DMS53 treated with DMSO at 0.1 percent for 48 hours (cell line): ENCODE measurements at regions not wholly inside any gene's neighbourhood (a gene's known extent, or its start where the extent isn't known, plus 50 kb on each side); places are given as distances from the start of the nearest gene placed in this dataset.
A peak's percentile ranks its signal among the peaks of the same experiment; 100 is the strongest.
"Not testable (repeated sequence)": the region's sequence is repeated elsewhere in the genome, so short reads cannot be mapped to it uniquely, and the experiment has no call there.

Experiments
- DNase-seq: peaks from one replicate; lab custom pipeline; 2025; ENCODE audit not compliant: unreplicated experiment; lab: John Stamatoyannopoulos, UW

DNA sequence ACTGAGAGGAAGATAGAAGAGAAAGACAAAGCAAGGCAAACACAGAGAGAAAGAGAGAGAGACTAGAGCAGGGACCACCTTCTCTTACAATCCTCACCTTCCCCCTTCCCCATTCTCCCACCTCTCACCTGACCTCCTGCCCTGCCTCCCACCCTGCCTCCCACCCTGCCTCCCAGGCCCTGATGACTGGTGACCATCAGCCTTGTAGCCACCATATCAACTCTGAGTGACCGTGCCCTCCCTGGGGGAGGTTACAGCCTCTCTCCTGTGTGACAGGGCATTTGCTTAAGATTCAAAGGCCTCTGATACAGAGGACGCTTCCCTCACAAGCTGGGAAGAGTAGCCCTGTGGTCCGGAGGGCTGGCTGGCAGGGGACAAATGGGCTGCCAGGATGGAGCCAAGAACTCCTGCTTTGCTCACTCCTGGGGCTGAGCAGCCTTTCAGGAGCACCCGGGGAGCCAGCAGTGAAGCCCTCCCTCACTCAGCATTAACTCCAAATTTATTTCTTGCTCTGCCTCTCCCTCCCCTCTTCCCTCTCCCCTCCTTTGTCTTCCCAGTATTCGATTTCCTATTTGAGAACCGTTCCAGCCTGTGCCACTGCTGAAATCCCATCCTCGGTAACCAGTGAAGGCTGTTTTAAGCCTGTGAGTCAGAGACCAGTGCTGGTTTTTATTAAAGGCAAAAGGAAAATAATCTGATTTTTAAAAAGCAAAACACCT lies 125.2 kb upstream of the SYT13 start:
- no peak for DNase-seq

DNA sequence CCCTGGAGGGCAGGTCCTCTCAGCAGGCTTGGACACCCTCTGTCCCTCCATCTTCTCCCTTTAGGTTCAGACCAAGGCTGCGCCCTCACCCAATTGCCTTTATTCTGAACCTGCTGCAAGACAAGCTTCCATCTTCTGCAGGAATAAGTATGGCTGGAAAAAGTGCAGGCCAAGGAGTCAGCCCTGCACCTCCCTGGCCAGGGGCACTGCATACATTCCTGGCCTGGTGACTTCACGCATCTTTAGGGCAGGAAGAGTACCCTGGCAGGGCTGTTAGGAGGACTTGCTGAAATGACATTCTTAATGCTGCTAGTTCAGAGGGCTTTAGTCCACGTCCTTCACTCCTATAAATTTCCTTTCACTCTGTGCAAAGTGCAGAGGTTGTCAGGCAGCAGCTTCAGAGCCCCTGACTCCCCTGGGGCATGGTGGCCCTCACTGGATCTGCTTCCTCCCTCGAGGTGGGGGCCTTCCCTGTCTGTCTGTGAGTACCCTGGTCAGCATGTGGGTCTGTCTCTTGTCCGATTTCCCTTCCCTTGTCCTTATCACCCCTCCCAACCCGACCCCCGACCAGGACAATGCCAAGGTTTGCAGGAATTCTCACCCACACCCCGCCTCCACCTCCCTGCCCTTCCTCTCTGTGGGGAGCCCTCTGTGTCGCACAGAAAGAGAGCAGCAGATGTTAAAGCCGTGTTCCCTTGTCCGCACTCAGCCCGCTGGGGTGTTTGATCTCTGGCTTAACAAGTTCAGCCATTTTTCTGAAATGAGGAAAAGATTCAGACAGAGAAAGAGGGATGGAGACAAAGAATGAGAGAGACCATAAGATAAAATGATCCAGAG lies 124.5 kb upstream of the SYT13 start:
- no peak for DNase-seq

DNA sequence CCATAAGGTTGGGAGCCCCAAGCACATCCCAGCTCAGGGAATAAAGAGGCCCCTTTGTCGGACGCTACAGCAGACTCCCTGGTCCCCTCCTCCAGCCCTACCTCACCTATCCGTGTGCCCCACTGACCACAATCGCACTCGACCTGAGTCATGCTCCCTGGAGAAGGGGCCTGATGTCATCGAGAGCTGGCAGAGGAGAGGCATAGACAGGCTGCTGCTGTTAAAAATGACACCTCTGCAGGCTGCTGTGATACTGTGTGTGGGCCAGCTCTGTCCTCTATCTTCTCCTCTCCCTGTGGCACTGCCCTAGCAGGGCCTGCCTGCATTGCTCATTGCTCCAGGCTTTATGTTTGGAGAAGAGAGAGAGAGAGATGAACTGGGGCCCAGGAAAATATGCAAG lies 123.4 kb upstream of the SYT13 start:
- DNase-seq = no peak

DNA sequence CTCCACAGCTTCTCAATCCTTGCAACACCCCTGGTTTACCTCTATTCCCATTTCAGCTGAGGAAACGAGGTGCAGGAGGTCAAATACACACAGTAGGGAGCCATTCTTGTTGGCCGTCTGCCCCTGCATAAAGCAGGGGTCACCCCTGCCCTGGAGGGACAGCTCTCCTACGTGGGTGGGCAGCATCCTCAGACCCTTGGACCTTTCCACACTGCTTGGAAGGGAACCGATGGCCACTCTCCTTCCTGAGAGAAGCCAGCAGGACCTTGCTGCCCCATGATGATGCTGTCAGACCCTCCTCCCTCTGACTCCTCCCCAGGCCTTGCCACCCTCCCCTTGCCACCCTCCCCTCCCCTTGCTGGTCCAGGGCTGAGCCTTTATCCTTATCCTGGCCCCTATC lies 121.1 kb upstream of the SYT13 start:
- no peak for DNase-seq

DNA sequence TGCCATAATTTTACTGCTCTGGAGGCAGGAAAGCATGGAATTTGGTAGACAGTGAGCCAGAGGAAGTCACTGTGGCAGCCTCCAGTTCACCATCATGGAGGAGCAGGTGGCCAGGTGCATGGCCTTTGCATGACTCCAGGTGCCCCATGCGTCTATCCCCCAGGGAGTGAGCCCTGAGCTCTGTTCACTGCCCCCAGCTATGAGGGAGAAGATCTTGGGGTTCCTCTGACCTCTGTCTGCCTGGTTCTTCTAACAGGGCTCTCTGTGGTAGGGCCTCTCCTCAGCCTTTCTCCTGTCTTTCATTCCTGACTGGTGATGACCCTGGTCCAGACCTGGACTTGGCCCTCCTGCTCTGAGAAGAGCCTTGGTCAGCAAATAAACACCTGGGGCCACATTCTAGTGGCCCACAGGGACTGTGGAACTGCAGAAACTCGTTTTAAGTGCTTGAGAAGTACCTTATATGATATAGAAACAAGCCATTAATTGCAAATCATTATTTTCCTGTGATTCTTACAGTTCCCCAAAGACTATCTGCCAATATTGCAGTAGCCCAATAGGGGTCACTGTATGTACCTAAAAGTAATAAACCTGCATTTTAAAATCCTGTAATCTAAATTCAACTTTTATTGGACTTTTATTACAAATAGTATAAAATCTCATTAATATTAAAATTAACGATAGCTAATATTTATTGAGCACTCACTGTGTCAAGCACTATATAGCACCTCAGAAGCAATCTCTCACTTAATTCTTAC lies 120.0 kb upstream of the SYT13 start:
- DNase-seq = peak; percentile 3

DNA sequence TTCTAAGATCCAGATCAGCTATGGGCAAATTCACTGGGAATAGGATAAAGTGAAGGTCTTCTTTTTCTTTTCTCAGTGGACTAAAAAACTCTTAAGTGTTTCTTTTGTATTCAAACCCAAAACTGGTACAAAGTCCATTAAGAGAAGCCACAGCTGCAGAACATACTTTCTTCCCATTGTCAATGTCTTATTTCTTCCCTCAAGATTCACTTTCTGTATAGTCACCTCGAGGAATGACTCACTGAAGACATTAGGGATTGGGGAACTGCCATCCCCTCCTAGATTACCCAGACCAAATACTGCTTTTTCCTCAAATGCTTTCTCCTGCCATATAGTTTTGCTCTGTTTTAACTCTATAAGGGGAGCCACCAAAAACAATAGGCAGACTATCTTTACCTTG lies 117.4 kb upstream of the SYT13 start:
- DNase-seq = not testable (repeated sequence)

DNA sequence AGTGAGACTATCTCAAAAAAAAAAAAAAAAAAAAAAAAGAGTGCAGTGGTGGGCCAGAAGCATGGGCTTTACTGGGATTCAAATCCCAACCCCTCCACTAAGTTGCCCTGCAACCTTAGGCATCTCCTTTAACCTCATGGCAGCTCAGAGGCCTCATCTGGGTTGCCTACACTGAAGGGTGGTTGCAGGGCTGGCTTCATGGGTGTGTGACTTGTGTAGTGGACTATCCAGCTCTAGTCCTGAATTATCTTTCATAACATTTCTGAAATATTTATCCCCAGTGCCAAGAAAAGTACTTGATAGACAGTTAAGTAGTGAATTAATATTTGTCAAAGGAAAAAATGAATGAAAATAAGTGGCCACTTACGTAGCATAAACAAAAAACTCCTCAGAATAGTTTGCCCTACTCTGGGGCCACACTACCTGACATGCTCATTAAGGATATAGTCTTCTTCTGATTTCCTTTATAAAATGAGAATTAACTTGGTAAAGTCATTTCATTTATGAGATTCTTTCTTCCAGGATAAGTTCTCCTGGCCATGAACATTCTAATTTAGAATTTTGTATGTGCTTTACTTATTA lies 116.0 kb upstream of the SYT13 start:
- no peak for DNase-seq

DNA sequence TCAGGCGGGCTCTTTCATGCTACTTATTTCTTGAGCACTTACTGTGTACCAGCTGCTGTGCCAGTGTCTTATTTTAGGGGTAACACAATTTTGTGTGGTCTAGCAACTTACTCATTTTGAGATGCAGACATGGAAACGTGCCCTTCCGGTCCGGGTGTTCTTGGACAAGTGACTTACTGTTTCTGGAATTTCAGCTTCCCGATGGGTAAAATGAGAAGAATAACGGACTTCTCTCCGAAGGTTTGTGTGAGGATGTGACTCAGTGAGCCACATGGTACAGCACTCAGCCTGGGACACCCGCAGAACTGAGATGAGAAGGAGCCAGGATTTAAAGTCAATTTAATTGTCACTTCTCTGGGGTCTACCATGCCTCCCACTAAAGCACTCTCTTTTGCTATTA lies 114.5 kb upstream of the SYT13 start:
- DNase-seq = no peak

DNA sequence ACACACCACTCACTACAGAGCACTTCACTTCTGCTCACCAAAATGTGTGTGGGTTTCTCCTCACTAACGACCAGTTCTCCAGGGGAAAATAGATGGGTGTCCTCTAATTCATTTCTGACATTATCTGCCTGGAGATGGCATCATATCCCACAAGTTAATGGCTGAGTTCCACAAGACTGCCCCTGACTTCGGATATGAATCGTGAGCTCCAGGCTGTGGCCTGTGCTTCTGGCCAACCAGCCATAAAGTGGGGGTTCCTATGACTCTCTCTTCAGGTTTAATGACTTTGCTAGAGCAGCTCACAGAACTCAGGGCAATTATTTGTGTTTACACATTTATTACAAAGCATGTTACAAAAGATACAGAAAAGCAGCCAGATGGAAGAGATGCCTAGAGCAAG lies 113.0 kb upstream of the SYT13 start:
- no peak for DNase-seq

DNA sequence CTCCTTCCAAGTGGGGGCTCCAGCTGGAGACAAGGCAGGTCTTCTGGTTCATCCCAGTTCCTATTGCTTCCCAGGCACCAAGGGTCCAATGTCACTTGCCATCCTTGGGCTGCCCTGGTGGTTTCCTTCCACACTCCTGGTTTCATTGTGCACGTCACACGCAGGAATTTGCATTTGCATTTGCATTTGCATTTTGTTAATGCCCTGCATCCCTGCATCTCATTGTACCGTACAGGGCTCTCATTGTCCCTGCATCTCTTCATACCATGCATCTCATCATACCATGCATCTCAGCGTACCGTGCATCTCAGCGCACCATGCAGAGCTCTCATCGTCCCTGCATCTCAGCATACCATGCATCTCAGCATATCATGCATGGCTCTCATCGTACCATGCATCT lies 112.2 kb upstream of the SYT13 start:
- DNase-seq = no peak

DNA sequence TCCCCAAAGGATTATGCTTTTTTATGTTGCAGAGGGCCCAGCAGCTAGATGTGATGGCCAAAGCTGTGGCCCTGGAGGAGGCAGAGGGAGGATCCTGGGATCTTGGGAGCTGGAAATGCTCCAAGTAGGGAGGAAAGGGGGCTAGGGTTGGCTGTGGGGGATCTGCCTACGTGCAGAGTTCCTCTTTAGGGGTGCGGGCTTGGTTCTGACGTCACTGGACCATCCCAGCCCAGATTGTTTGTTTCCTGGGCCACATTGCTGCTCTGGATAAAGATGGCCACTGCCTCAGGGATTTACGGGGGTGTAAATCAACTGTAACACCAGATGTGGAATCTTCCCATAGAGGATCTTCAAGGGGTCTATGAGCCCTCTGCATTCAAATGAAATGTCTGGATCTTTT lies 110.3 kb upstream of the SYT13 start:
- DNase-seq = no peak

DNA sequence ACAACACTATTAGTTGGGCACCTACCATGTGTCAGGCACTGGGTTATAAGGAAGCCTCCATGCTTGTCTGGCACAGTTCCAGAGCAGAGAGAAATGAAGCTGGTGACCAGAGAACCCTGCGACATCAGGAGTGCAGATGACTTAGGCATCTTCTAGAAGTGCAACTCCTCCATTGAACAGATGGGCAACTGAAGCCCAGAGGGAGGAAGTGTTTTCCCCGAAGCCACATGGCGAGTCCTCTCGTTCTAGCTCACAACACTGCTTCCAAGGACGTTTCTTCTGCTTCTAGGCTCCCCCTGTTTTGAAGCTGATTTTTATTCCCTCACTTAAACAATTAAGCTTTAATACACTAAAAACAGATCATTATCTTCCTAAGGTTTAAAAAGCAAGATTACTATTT lies 109.8 kb upstream of the SYT13 start:
- DNase-seq = no peak

DNA sequence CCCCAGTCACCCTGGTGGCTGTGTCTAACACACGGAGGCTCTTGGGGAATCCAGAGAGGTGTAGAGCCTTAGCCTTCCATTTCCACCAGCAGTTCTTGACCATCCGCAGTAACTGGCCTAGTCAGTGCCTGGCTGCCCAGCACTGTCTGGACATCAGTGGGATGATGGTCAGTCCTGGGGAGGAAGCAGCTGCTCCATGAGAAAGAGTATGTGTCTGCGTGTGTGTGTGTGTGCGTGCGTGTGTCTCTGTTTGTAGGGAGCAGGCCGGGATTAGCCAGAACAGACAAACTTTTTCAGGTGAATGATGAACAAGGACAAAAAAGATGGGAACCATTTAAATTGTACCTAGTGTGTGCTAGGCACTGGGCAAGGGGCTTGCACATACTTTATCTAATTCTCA lies 109.3 kb upstream of the SYT13 start:
- DNase-seq = no peak

DNA sequence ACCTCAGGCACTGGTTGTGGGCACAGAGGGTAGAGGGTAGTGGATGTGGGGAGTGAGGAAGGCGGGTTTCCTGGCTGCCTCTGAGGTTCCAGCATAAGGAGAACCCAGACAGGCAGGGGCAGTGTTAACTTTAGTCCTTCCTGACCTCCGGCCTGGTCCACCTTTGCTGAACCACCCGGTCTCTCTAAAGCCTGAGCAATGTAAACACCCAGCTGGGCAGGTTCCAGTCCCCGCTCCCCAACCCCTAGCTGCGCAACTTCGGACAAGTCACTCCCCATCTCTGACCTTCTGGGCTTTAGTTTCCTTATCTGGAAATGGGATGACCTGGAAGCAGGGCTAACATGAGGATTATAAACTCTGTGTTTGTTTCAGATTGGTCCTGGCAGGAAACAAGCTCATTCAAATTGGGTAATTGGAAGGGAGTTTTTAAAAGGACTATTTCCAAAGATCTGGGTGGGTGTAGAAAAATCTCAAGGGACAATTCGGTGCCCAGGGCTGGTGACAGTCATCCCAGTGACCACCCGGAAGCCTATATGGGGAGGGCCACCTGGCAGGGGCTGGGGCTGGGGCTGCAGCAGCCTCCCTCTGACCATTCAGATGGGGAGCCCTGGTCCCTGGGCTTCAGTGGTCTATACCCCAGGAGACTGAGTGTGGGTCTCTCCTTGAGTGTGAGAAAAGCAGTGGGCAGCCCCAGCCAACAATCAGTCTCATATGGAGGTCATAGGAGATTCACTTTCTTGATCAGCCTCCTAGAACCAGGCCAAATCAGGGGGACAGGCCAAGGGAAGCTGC lies 108.3 kb upstream of the SYT13 start:
- no peak for DNase-seq

DNA sequence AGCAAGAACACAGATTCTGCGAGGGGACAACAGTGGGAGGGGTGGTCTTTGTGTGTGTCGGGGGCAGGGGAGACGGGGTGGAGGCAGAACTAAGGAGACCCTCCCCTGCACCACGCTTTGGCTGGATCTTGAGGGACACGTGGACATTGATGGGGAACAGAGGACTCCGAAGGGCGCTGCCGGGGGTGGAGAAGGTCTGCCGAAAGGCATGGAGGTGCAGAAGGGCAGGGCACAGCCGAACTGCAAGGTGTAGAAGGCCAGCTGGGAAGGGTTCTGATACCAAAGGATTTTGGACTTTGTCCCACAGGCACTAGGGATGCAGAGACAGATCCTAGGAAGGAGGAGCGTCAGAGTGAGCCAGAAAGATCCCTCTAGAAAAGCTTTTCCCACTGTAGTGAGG lies 107.7 kb upstream of the SYT13 start:
- no peak for DNase-seq

DNA sequence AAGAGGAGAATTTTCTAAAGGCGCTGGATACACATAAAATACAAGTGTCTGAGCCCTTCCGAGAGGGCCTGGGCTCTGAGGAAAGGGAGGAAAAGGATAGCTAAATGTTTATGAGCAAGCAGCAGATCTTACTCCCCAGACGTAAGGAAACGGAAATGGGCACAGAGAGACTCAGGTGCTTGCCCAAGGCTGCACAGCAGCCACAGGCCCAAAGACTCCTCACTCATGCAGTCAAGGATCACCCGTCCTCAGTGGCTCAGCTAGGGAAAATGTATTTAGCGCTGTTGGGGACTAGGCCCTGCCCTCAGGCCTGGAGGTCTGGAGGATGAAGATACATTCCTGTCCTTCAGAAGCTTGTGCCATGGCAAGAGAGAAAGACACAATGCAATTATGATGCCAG lies 107.2 kb upstream of the SYT13 start:
- no peak for DNase-seq

DNA sequence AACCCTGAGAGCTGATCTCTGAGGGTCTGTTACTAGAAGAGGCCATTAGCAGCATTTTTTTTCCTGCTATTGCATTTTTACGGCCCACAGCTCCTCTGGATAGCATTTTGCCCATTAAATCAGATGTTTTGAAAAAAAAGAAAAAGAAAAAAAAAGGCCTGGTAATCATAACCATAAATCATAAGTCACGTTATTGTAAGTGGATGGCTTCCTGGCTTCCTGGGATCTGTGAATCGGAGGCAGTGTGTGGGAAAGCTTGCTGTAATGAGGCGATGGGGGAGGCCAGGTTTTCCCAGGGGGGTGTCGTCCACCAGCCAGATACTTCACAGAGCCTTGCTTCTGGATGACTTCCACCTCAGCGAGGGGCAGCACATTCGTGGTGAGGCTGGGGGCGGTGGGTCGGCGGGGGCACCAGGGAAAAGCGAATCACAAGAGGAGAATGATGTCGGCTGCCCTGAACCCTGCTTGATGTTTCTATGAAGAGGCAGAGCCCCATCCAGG lies 106.5 kb upstream of the SYT13 start:
- DNase-seq = no peak

DNA sequence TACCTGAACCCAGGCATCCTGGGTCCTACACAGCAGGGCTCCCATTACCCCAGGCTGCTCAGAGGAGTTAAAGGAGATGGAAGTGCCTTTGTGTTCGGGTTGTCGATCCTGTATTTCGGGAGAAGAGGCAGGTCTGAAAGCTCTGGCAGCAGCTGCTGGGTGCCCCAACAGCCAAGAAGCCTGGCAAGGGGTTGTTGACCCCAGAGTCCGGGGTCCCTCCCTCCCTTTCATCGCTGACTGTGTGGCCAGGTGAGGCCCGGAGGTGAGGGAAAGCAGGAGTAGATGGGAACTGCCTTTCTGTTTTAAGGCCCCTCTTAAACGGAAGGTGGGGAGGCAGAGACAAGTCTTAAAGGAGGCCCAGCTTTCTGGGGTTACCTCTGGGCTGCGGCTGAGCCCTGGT lies 106.0 kb upstream of the SYT13 start:
- DNase-seq = no peak

DNA sequence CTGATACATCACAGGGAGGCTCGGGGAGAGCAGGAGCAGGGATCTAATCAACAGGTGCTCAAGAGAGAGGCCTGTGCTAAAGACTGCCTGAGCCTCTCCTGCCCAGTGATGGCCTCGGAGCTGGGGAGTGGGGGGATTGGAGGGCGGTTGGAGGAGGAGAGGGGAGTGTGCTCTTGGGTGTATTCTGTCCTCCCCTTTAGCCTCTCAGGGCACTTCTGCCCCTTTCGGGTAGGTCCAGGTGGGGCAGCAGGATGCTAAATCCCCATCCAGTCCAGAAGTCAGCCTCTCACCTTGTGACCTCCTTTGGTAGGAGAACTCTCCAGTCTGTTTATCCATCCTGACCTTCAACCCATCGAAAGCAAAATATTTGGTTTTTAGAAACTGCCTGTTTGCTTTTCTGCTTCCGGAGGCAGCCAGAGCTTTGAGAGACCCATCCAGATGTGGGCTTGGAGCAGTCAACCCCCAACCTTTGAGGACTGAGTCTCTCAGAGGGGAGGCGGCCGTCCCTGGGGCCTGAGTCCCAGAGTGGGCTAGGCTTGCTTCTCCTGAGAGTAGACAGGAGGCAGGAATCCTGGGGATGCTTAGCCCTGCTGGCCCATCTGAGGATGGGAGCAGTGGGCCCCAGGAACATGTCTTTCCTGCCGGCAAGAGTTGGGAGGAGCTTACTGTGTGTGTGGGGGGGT lies 105.2 kb upstream of the SYT13 start:
- no peak for DNase-seq

DNA sequence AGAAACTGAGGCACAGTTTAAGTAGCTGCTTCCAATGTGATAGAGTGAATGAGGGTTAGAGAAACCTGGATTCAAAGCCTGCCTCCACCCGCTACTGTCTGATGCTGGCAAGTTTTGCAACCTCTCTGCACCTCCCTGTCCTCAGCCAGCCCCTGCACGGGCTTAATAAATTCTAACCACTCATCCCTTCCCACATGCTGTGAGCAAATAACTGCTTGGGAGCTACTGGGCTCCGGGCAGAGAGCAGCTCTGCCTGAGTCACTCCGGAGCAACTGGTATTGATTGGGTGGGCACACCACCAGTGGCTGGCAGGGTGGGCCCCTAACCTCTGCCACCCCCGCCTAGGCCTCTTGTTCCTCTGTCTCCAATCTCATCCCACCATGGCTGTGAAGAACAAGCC lies 104.3 kb upstream of the SYT13 start:
- DNase-seq = no peak
